OCI-LY3 (cell line): ENCODE measurements at regions not wholly inside any gene's neighbourhood (a gene's known extent, or its start where the extent isn't known, plus 50 kb on each side); places are given as distances from the start of the nearest gene placed in this dataset.

ENCODE experiments used
- CTCF ChIP-seq: fragments of 200-600, 300-600 bp; sonication (generic); IDR thresholded peaks from 2 replicates; pipeline ENCODE4 v1.5.1; 2014; ENCODE audit warnings: antibody characterized with exemption, low read length, low read depth
- EZH2phosphoT487 ChIP-seq: fragments of 200-600 bp; shearing (Covaris generic); IDR thresholded peaks from 2 replicates; pipeline ENCODE4 v1.6.1; 2018; ENCODE audit warnings: antibody characterized with exemption, mixed run types, low read depth

GRCh38 chrX:40326186-40326965 is 228.6 kb upstream of the BCOR start:
- TF ChIP-seq CTCF (no peak), EZH2phosphoT487 (no peak)
